ENCODE measurements at regions not wholly inside any gene's neighbourhood (a gene's known extent, or its start where the extent isn't known, plus 50 kb on each side); places are given as distances from the start of the nearest gene placed in this dataset.

GRCh38 chr13:68522184-68522583 is 1292.0 kb upstream of the PCDH9 start:
- intact Hi-C loops (cut with DNase I), result no loop called here
- ATAC-seq, result no peak
- WGBS, 4 donors, result 60 to 80% (median 69%) methylated on average over 2 of the region's 2 CpGs

GRCh38 chr13:68509734-68510621 is 1279.8 kb upstream of the PCDH9 start:
- no peak for DNase-seq
- no peaks in the 10 kb centered on the region for H3K9me3 ChIP-seq
- intact Hi-C loops (cut with DNase I), result no loop called here
- H3K4me1 ChIP-seq, result no peaks in the 10 kb centered on the region
- 78 to 85% (median 81%) methylated on average over 4 of the region's 4 CpGs for WGBS, 4 donors
- no peak overlapping the region for H3K4me3 ChIP-seq
- H3K27me3 ChIP-seq, result no peaks in the 10 kb centered on the region
- no peaks in the 10 kb centered on the region for H3K36me3 ChIP-seq
- ATAC-seq, result no peak
- no peak overlapping the region for H3K27ac ChIP-seq
- TF ChIP-seq POLR2A (IDR thresholded peaks at IDR 0.05) (no peak), CTCF (IDR thresholded peaks at IDR 0.05) (no peak)

More at GRCh38 chr13:68522184-68522583, 1292.0 kb upstream of the PCDH9 start:
- Histone ChIP-seq H3K36me3 (no peaks in the 10 kb centered on the region), H3K27me3 (no peaks in the 10 kb centered on the region), H3K4me1 (no peaks in the 10 kb centered on the region), H3K27ac (no peak overlapping the region), H3K4me3 (no peak overlapping the region), H3K9me3 (peaks cover 0 to 28% (median 0%) of the 10 kb centered on the region in 12 donors)
- DNase-seq, result no peak
- TF ChIP-seq POLR2A (IDR thresholded peaks at IDR 0.05) (no peak), CTCF (IDR thresholded peaks at IDR 0.05) (no peak)

- DNase-seq, result no peak
- Histone ChIP-seq H3K4me1 (no peaks in the 10 kb centered on the region), H3K27ac (no peak overlapping the region), H3K9me3 (no peaks in the 10 kb centered on the region), H3K36me3 (no peaks in the 10 kb centered on the region), H3K27me3 (no peaks in the 10 kb centered on the region), H3K4me3 (no peak overlapping the region)
- 61 to 67% (median 66%) methylated on average over 7 to 8 of the region's 8 CpGs for WGBS, 4 donors
- ATAC-seq, result no peak
- intact Hi-C loops (cut with DNase I), result no loop called here
- TF ChIP-seq POLR2A (IDR thresholded peaks at IDR 0.05), result no peak
- TF ChIP-seq CTCF (IDR thresholded peaks at IDR 0.05), result no peak
These were observed 1276.9 kb upstream of the PCDH9 start for GRCh38 chr13:68506888-68507551.

GRCh38 chr13:68490594-68490993 is 1260.5 kb upstream of the PCDH9 start:
- intact Hi-C loops (cut with DNase I), result loop anchor here in 1 of 10 donors (10.0 kb wide), 1 partner anchor 56 kb away; no protein-coding TSS in a partner anchor
- no peak for DNase-seq
- ATAC-seq, result no peak
- no peak overlapping the region for H3K4me3 ChIP-seq
- no peaks in the 10 kb centered on the region for H3K36me3 ChIP-seq
- H3K4me1 ChIP-seq, result no peaks in the 10 kb centered on the region
- TF ChIP-seq POLR2A (IDR thresholded peaks at IDR 0.05) (no peak), CTCF (IDR thresholded peaks at IDR 0.05) (no peak)
- H3K27me3 ChIP-seq, result no peaks in the 10 kb centered on the region
- H3K9me3 ChIP-seq, result peaks cover 0 to 3% (median 0%) of the 10 kb centered on the region in 12 donors
- 51 to 56% (median 53%) methylated on average over 4 of the region's 4 CpGs for WGBS, 4 donors
- H3K27ac ChIP-seq, result no peak overlapping the region

Data from heart left ventricle (tissue), 16 donors.